ENCODE measurements at regions not wholly inside any gene's neighbourhood (a gene's known extent, or its start where the extent isn't known, plus 50 kb on each side); places are given as distances from the start of the nearest gene placed in this dataset.

DNA sequence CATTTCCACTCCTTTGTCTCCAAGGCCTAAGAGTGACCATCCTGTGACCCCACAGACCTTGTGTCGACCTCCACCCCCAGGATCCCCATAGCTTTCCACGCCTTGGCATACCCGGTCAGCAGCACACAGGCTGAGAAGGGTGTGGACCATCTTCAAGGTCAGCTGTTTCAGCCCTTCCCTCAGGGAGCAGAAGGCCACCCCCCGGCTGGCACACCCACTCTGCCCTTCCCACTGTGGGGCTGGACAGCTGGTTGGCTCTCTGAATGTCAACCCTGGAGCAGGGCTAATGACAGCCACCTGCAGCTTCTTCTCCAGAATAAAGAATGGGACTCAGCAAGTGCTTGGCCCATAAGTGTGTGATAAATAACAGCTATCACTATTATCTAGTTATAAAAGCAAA, 93.1 kb downstream of the OLFM1 start (continued):
- TF ChIP-seq ATF3 (IDR thresholded peaks at IDR 0.05) (no peak), ATF3 (CRISPR knock-in tag; conservative IDR thresholded peaks at IDR 0.05) (no peak)

- Histone ChIP-seq H3K4me1 (replicated peaks in 1 of 2; ENCODE audit: control insufficient read depth in 2 of 2, insufficient read depth in 2 of 2, low read length in 2 of 2) (peaks cover 0 to 5% of the 10 kb centered on the region in 2 experiments; a peak in 1 of 5 replicates), H4K20me1 (replicated peaks; ENCODE audit: control insufficient read depth, insufficient read depth, low read length) (peaks cover 11% of the 10 kb centered on the region; the same call in 1 of the 2 replicates), H3K27ac (ENCODE audit: extremely low read depth, low read depth, low read length) (no peak overlapping the region), H3K4me2 (ENCODE audit: insufficient read depth, low read length) (no peak overlapping the region), H3K79me2 (ENCODE audit: control insufficient read depth, insufficient read depth, low read length) (no peaks in the 10 kb centered on the region), H3K9me1 (ENCODE audit: control insufficient read depth, insufficient read depth, low read length) (peaks cover 2% of the 10 kb centered on the region), H3K27me3 (ENCODE audit: control insufficient read depth in 2 of 2, insufficient read depth in 2 of 2, low read length in 2 of 2) (peaks cover 12 to 64% of the 10 kb centered on the region in 2 experiments; a peak in 3 of 5 replicates), H3K36me3 (ENCODE audit: control insufficient read depth, insufficient read depth, low read length) (no peaks in the 10 kb centered on the region), H3K9ac (ENCODE audit: insufficient read depth in 1 of 2, low read depth in 2 of 2, low read length in 2 of 2) (no peak overlapping the region; a peak in 1 of 4 replicates), H3K9me3 (replicated peaks; ENCODE audit: control insufficient read depth, insufficient read depth, low read depth, low read length) (no peaks in the 10 kb centered on the region), H2AFZ (ENCODE audit: low read depth, low read length) (no peak overlapping the region), H3K4me3 (no peak overlapping the region)
- POLR2A ChIA-PET = no interaction called here
- no TSS peak for BruUV-seq (replicated peaks)
- no peak for FAIRE-seq
- CTCF ChIA-PET (ENCODE audit: low intra/inter-chr PET ratio) = no interaction called here
- no peak for DNase-seq (ENCODE audit: extremely low read depth in 1 of 4, low spot score in 3 of 4)
- intact Hi-C loops (cut with micrococcal nuclease) = no loop called here
- ATAC-seq = no peak
- WGBS (ENCODE audit: insufficient coverage, low coverage, missing lambda C conversion rate) = 5% methylated on average over 11 of the region's 11 CpGs
- TF ChIP-seq WHSC1 (IDR thresholded peaks at IDR 0.05; ENCODE audit: low read length) (no peak), SNAPC5 (CRISPR knock-in tag; IDR thresholded peaks at IDR 0.05) (no peak), ZNF444 (CRISPR knock-in tag; IDR thresholded peaks at IDR 0.05) (no peak), GABPB1 (CRISPR knock-in tag; IDR thresholded peaks at IDR 0.05) (no peak), PRDM10 (IDR thresholded peaks at IDR 0.05; ENCODE audit: partially characterized antibody) (no peak), JUN (IDR thresholded peaks at IDR 0.05; ENCODE audit: borderline replicate concordance, low read depth, low read length) (no peak), JUN (CRISPR knock-in tag; IDR thresholded peaks at IDR 0.05; ENCODE audit: borderline replicate concordance) (no peak), FOXA1 (IDR thresholded peaks at IDR 0.05; ENCODE audit: borderline replicate concordance) (no peak), TCF3 (CRISPR knock-in tag; IDR thresholded peaks at IDR 0.05) (no peak), HMG20B (CRISPR knock-in tag; IDR thresholded peaks at IDR 0.05) (no peak), ZNF589 (CRISPR knock-in tag; IDR thresholded peaks at IDR 0.05; ENCODE audit: low read depth) (no peak), LCOR (CRISPR knock-in tag; IDR thresholded peaks at IDR 0.05) (no peak)
- TF ChIP-seq, protein P1, sequence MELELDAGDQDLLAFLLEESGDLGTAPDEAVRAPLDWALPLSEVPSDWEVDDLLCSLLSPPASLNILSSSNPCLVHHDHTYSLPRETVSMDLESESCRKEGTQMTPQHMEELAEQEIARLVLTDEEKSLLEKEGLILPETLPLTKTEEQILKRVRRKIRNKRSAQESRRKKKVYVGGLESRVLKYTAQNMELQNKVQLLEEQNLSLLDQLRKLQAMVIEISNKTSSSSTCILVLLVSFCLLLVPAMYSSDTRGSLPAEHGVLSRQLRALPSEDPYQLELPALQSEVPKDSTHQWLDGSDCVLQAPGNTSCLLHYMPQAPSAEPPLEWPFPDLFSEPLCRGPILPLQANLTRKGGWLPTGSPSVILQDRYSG (tag; conservative IDR thresholded peaks at IDR 0.05; ENCODE audit: low read depth) = no peak
- TF ChIP-seq, protein P2, sequence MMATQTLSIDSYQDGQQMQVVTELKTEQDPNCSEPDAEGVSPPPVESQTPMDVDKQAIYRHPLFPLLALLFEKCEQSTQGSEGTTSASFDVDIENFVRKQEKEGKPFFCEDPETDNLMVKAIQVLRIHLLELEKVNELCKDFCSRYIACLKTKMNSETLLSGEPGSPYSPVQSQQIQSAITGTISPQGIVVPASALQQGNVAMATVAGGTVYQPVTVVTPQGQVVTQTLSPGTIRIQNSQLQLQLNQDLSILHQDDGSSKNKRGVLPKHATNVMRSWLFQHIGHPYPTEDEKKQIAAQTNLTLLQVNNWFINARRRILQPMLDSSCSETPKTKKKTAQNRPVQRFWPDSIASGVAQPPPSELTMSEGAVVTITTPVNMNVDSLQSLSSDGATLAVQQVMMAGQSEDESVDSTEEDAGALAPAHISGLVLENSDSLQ (IDR thresholded peaks at IDR 0.05) = no peak
- in situ Hi-C loops (cut with MboI) = no loop called here
Observed at GRCh38 chr9:135181336-135181735, 93.9 kb downstream of the OLFM1 start.

Data from K562 (cell line).